ENCODE measurements at regions not wholly inside any gene's neighbourhood (a gene's known extent, or its start where the extent isn't known, plus 50 kb on each side); places are given as distances from the start of the nearest gene placed in this dataset.

DNA sequence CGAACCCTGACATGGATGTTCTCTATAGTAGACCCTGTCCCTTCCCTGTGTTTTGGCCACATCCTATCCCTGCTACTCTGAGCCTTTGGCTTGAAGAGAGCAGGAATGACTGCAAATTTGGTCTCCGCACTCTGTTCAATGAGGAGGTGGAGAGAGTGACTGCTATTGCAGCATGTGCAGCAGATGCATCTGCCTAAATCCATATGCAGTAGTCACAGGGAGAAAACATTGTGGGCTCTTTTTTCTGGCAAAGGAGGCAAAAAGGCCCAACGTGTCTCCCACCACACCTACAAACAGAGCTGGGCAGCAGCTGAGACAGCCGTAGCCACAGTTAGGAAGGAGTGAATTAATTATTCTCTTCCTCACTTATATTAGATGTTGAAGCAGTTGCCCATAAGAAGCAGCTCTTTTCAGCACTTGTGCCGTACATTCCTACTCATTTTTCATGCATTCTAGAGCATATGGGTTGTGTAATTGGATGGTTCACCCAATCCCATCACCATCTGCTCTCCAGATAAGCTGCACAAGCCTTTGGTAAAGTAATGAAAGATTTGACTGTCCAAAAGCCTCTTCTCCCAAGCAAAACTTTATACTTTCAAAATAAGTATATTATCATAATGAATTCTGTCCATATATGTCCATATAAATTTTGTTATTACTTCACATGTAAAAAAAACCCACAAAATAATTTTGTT lies 147.9 kb upstream of the FAM47A start:
- TF ChIP-seq, protein P1, sequence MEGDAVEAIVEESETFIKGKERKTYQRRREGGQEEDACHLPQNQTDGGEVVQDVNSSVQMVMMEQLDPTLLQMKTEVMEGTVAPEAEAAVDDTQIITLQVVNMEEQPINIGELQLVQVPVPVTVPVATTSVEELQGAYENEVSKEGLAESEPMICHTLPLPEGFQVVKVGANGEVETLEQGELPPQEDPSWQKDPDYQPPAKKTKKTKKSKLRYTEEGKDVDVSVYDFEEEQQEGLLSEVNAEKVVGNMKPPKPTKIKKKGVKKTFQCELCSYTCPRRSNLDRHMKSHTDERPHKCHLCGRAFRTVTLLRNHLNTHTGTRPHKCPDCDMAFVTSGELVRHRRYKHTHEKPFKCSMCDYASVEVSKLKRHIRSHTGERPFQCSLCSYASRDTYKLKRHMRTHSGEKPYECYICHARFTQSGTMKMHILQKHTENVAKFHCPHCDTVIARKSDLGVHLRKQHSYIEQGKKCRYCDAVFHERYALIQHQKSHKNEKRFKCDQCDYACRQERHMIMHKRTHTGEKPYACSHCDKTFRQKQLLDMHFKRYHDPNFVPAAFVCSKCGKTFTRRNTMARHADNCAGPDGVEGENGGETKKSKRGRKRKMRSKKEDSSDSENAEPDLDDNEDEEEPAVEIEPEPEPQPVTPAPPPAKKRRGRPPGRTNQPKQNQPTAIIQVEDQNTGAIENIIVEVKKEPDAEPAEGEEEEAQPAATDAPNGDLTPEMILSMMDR (IDR thresholded peaks at IDR 0.05 in 4 of 5, conservative IDR thresholded peaks at IDR 0.05 in 1 of 5), result no peak
- no peak for TF ChIP-seq POLR2A (IDR thresholded peaks at IDR 0.05)

All from gastrocnemius medialis (tissue), 4 donors.